Spleen (tissue), 11 donors: ENCODE measurements at regions not wholly inside any gene's neighbourhood (a gene's known extent, or its start where the extent isn't known, plus 50 kb on each side); places are given as distances from the start of the nearest gene placed in this dataset.

Experiments used
- DNase-seq: peaks from one replicate; pipeline ENCODE4 v3.0.0-alpha.2; 2020
- H3K27ac ChIP-seq, 8 donors: fragments of 200-600 bp; sonication (generic) in 7 of 8; 1 replicate in 4 of 8; 2 replicates in 4 of 8; pipeline versions ENCODE4 v1.5.0 to v1.8.0; 2016 to 2021; ENCODE audit warnings: inconsistent platforms in 4 of 8, mild to moderate bottlenecking in 4 of 8, moderate library complexity in 1 of 8
- H3K27me3 ChIP-seq, 7 donors: fragments of 200-600 bp; sonication (generic) in 6 of 7; replicated peaks in 1 of 7; 1 replicate in 4 of 7; 2 replicates in 3 of 7; pipeline versions ENCODE4 v1.5.0 to v1.8.0; 2016 to 2021; ENCODE audit warnings: inconsistent platforms in 3 of 7, mild to moderate bottlenecking in 1 of 7
- H3K36me3 ChIP-seq, 6 donors: fragments of 200-600 bp; sonication (generic) in 5 of 6; 1 replicate in 4 of 6; 2 replicates in 2 of 6; pipeline versions ENCODE4 v1.5.0 to v1.8.0; 2016 to 2021; ENCODE audit warnings: inconsistent platforms in 2 of 6
- H3K4me1 ChIP-seq, 6 donors: fragments of 200-600 bp; sonication (generic) in 5 of 6; 1 replicate in 3 of 6; 2 replicates in 3 of 6; pipeline versions ENCODE4 v1.5.0 to v1.8.0; 2016 to 2021; ENCODE audit warnings: inconsistent platforms in 3 of 6
- H3K4me3 ChIP-seq, 8 donors: fragments of 200-600 bp; sonication (generic) in 7 of 8; 1 replicate in 4 of 8; 2 replicates in 4 of 8; pipeline versions ENCODE4 v1.5.0 to v1.8.0; 2016 to 2021; ENCODE audit warnings: inconsistent platforms in 4 of 8, mild to moderate bottlenecking in 4 of 8, moderate library complexity in 2 of 8
- H3K9me3 ChIP-seq, 8 donors: fragments of 200-600 bp; sonication (generic) in 7 of 8; 1 replicate in 4 of 8; 2 replicates in 4 of 8; pipeline versions ENCODE4 v1.5.0 to v1.8.0; 2016 to 2021; ENCODE audit warnings: inconsistent platforms in 4 of 8
- POLR2A ChIP-seq, 3 donors: fragments of 450-650 bp; IDR thresholded peaks; one replicate each; pipeline ENCODE4 v1.5.1; 2017; ENCODE audit warnings: antibody characterized with exemption in 3 of 3, mild to moderate bottlenecking in 1 of 3
- POLR2AphosphoS5 ChIP-seq, 3 donors: sonication (generic); formaldehyde crosslinking; IDR thresholded peaks; one replicate each; pipeline ENCODE4 v1.5.1; 2017; ENCODE audit warnings: antibody characterized with exemption in 3 of 3
- WGBS, 5 donors: extraction: QIAGEN DNeasy Blood & Tissue Kit in 3 of 5; methylation state at CpG; one replicate each; pipeline versions ENCODE4 v1.1.5 to v1.1.7; 2013 to 2018; 5-methylcytosine and 5-hydroxymethylcytosine counted together
- intact Hi-C: fragments of 100-400 bp; cut with DNase I; formaldehyde crosslinking; loops from one replicate; pipeline ENCODE4 v1.15.0; 2023; ENCODE audit warnings: low total_unique reads
- TF ChIP-seq, protein P1 (sequence below), 11 experiments: fragments of 200-600 bp in 7 of 11; fragments of 450-650 bp in 4 of 11; sonication (generic) in 4 of 11; IDR thresholded peaks in 8 of 11; conservative IDR thresholded peaks in 3 of 11; 1 replicate in 7 of 11; 2 replicates in 4 of 11; pipeline versions ENCODE4 v1.4.0 to v1.8.0; 2016 to 2021; ENCODE audit warnings: antibody characterized with exemption in 11 of 11, inconsistent platforms in 4 of 11, mild to moderate bottlenecking in 1 of 11
- donor health status: healthy with polysubstance abuse.
- donor health status: DM: no; HTN: no; CAD: no; lungs with moderate emphysema.
- donor health status: DM: no; HTN: no; CAD: no.
- donor health status: Bipolar disorder and iron deficiency.
- donor health status: healthy.
- donor health status: DM: no; HTN: no; CAD: no.
- donor health status: DM: yes; HTN: yes; CAD: no.

DNA sequence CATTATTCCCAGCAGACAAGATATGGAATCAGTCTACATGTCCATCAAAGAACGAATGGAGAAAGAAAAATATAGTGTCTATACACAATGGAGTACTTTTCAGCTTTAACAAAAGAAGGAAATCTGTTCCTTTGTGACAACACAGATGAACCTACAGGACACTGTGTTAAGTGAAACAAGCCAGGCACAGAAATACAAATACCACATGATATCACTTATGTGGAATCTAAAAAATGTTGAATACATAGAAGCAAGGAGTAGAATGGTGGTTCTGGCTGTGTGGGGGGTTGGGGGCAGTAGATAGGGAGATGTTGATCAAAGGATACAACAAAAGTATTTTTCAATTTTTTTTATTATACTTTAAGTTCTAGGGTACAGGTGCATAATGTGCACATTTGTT lies 347.7 kb upstream of the MAP2 start:
- no peaks in the 10 kb centered on the region for H3K27me3 ChIP-seq
- H3K4me1 ChIP-seq, result no peaks in the 10 kb centered on the region
- TF ChIP-seq POLR2AphosphoS5 (IDR thresholded peaks at IDR 0.05) (no peak), POLR2A (IDR thresholded peaks at IDR 0.05) (no peak)
- TF ChIP-seq, protein P1, sequence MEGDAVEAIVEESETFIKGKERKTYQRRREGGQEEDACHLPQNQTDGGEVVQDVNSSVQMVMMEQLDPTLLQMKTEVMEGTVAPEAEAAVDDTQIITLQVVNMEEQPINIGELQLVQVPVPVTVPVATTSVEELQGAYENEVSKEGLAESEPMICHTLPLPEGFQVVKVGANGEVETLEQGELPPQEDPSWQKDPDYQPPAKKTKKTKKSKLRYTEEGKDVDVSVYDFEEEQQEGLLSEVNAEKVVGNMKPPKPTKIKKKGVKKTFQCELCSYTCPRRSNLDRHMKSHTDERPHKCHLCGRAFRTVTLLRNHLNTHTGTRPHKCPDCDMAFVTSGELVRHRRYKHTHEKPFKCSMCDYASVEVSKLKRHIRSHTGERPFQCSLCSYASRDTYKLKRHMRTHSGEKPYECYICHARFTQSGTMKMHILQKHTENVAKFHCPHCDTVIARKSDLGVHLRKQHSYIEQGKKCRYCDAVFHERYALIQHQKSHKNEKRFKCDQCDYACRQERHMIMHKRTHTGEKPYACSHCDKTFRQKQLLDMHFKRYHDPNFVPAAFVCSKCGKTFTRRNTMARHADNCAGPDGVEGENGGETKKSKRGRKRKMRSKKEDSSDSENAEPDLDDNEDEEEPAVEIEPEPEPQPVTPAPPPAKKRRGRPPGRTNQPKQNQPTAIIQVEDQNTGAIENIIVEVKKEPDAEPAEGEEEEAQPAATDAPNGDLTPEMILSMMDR (IDR thresholded peaks at IDR 0.05 in 8 of 11, conservative IDR thresholded peaks at IDR 0.05 in 3 of 11), result no peak
- intact Hi-C loops, result no loop called here
- H3K9me3 ChIP-seq, result peaks cover 0 to 4% (median 0%) of the 10 kb centered on the region in 8 donors
- no peak overlapping the region for H3K4me3 ChIP-seq
- DNase-seq, result no peak
- no peaks in the 10 kb centered on the region for H3K36me3 ChIP-seq
- WGBS, 5 donors, result 54 to 89% (median 64%) methylated on average over 1 of the region's 1 CpG
- H3K27ac ChIP-seq, result no peak overlapping the region

DNA sequence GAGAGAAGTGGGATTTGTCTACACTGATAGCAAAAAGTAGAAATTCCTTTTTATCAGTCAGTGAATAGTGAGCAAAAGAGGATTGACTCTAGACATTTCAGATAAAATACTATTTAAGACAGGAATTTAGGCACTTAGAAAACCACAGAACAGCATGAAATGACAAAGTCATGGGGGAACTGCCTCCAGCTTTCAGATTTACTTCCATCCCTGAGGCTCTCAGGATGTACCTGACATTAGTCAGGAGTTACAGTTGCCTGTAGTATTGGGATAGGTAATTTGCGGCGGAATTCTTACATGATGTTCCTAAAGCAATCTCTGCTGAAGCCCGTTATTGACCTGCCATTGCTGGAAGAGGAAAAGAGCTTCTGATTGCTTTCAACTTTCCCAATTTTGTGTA lies 337.1 kb upstream of the MAP2 start:
- no peaks in the 10 kb centered on the region for H3K4me1 ChIP-seq
- intact Hi-C loops, result no loop called here
- H3K27ac ChIP-seq, result no peak overlapping the region
- H3K9me3 ChIP-seq, result no peaks in the 10 kb centered on the region
- no peak overlapping the region for H3K4me3 ChIP-seq
- no peaks in the 10 kb centered on the region for H3K27me3 ChIP-seq
- TF ChIP-seq POLR2AphosphoS5 (IDR thresholded peaks at IDR 0.05) (no peak), POLR2A (IDR thresholded peaks at IDR 0.05) (no peak)
- TF ChIP-seq, protein P1 (IDR thresholded peaks at IDR 0.05 in 8 of 11, conservative IDR thresholded peaks at IDR 0.05 in 3 of 11), result no peak
- no peak for DNase-seq
- 72 to 86% (median 74%) methylated on average over 3 of the region's 3 CpGs for WGBS, 5 donors
- H3K36me3 ChIP-seq, result no peaks in the 10 kb centered on the region

DNA sequence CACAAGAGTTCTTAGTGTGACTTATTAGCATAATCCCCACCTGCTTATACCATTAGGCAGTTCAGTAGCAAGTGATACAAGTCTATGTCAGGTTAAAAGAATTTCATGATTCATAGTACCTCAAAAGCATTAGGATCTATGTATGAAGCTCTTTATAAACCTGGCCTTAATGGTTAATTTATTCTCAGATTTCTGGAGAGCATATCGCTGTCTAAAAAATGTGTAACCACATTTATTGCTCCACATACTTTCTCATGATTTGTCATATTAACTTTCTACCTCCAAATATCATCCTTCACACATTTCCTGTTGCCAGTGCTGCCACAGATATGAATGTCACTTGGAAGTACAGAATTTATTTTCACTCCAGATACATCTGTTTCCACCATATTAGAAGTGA lies 332.8 kb upstream of the MAP2 start:
- no peaks in the 10 kb centered on the region for H3K9me3 ChIP-seq
- no peaks in the 10 kb centered on the region for H3K27me3 ChIP-seq
- TF ChIP-seq POLR2AphosphoS5 (IDR thresholded peaks at IDR 0.05) (no peak), POLR2A (IDR thresholded peaks at IDR 0.05) (no peak)
- TF ChIP-seq, protein P1 (IDR thresholded peaks at IDR 0.05 in 8 of 11, conservative IDR thresholded peaks at IDR 0.05 in 3 of 11), result no peak
- H3K36me3 ChIP-seq, result no peaks in the 10 kb centered on the region
- no peak overlapping the region for H3K27ac ChIP-seq
- DNase-seq, result no peak
- WGBS, 5 donors, result 20 to 37% (median 28%) methylated on average over 1 of the region's 1 CpG
- H3K4me1 ChIP-seq, result no peaks in the 10 kb centered on the region
- intact Hi-C loops, result no loop called here
- no peak overlapping the region for H3K4me3 ChIP-seq

DNA sequence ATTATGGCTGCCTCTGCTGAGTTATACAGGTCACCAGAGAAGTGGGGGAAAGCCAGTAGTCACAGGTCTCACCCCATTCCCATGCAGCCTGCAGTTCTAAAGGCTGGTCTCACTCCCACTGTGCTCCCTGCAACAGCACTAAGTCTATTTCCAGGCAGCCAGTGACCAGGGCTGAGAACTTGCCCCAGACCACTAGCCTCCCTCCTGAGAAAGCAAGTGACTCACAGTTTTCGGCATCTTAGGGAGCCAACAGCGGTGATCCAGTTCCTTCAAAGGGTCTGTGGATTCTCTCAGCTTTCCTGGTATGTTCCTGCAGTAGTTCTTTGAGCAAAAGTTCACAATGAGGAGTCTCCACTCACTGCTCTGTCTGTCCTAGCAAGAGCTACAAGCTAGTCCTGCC lies 329.6 kb upstream of the MAP2 start:
- H3K4me3 ChIP-seq, result no peak overlapping the region
- no peaks in the 10 kb centered on the region for H3K36me3 ChIP-seq
- no peak overlapping the region for H3K27ac ChIP-seq
- intact Hi-C loops, result no loop called here
- H3K27me3 ChIP-seq, result no peaks in the 10 kb centered on the region
- H3K4me1 ChIP-seq, result no peaks in the 10 kb centered on the region
- TF ChIP-seq POLR2A (IDR thresholded peaks at IDR 0.05), result no peak
- TF ChIP-seq, protein P1 (IDR thresholded peaks at IDR 0.05 in 8 of 11, conservative IDR thresholded peaks at IDR 0.05 in 3 of 11), result no peak
- TF ChIP-seq POLR2AphosphoS5 (IDR thresholded peaks at IDR 0.05), result no peak
- peaks cover 0 to 4% (median 0%) of the 10 kb centered on the region in 8 donors for H3K9me3 ChIP-seq
- no peak for DNase-seq
- 77 to 92% (median 88%) methylated on average over 2 of the region's 2 CpGs for WGBS, 5 donors
